ENCODE measurements at regions not wholly inside any gene's neighbourhood (a gene's known extent, or its start where the extent isn't known, plus 50 kb on each side); places are given as distances from the start of the nearest gene placed in this dataset.
A peak's percentile ranks its signal among the peaks of the same experiment; 100 is the strongest.
"Not testable (repeated sequence)": the region's sequence is repeated elsewhere in the genome, so short reads cannot be mapped to it uniquely, and the experiment has no call there.

DNA sequence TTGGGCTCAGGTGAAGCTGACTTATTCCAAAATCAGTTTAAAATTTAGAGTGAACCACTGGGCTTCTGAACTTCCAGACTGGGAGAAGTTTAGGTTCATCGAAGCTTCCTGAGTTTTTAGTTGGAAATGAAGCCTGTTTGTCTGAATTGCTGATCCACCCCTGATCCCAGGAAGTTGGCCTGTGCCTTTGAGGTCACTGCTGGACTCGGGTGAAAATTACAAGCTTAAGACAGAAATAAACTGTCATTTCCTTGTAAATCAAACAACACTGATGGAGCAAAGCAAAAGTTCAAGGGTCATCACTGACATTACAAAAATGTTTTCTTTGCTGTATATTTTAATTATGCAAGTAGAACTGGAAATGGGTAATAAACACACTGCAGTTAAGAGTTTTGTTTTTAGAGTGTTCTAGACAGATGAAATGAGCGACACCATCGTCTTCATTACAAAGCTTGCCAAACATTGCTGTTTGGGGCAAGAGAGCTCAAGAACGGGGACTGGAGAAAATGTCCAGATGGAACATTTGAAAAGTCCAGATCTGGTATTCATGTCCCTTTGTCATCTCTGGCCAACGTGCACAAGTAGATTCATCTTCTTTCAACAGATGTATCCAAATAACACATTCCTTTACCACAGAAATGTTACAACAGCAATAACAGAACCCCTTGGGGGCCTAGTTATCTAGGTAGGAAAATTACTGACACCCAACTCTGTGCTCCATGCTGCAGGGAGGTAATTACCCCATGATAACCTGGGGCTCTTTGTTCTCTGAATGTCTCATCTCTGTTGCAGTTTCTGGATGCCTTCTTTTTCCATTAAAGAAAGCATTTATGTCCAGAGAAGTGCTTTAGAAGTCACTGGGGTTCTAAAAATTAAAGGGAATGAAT is 142.4 kb upstream of the ERCC6L2 start:
- no peak for DNase-seq (ENCODE audit: low read depth)

DNA sequence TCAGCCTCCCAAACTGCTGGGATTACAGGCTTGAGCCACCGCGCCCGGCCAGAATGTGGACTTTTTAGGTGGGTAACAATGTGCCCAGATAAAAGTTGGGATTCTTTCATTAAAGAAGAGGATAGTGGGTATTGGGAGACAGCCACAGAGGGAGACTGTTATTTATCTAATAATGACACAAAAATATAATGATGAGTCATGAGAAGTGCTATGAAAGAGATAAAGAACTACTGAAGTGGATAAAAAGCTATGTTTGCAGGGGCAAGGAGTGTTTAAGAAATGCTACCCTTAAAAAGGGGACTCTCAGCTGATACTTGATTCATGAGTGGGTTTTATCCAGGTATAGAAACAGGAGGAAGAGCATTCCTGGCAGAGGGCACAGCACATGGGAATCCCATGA is 143.6 kb upstream of the ERCC6L2 start:
- DNase-seq (ENCODE audit: low read depth), result no peak

- DNase-seq (ENCODE audit: low read depth), result no peak
Measured at GRCh38 chr9:95729669-95730368, 145.7 kb upstream of the ERCC6L2 start.

GRCh38 chr9:95729046-95729445 is 146.4 kb upstream of the ERCC6L2 start:
- no peak for DNase-seq (ENCODE audit: low read depth)

- no peak for DNase-seq (ENCODE audit: low read depth)
Measured at GRCh38 chr9:95727947-95728520, 147.5 kb upstream of the ERCC6L2 start.

- DNase-seq (ENCODE audit: low read depth), result peak; percentile 67
Measured at GRCh38 chr9:95726756-95727155, 148.7 kb upstream of the ERCC6L2 start.

DNA sequence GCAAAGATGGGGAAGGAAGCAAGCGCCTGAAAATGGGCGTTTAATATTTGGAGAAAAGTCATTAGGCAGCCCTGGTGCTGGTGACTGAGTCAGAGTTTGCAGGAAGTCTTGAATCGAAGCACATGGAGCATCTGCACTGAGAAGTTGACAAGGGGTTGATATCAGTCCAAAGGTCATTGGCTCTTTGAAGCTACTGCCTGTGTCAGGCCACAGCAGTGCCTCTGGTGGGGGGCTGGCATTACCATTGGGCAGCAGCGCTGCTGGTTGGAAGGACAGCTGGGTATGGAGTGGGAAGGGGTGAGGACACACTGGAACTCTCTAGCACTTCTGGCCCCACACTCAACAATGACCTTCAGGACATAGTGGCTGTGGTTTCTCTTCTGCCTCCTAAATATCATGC is 150.4 kb upstream of the ERCC6L2 start:
- DNase-seq (ENCODE audit: low read depth), result no peak

- DNase-seq (ENCODE audit: low read depth), result no peak
Measured at GRCh38 chr9:95724253-95724991, 151.1 kb upstream of the ERCC6L2 start.

GRCh38 chr9:95722141-95722540 is 153.3 kb upstream of the ERCC6L2 start:
- no peak for DNase-seq (ENCODE audit: low read depth)

DNA sequence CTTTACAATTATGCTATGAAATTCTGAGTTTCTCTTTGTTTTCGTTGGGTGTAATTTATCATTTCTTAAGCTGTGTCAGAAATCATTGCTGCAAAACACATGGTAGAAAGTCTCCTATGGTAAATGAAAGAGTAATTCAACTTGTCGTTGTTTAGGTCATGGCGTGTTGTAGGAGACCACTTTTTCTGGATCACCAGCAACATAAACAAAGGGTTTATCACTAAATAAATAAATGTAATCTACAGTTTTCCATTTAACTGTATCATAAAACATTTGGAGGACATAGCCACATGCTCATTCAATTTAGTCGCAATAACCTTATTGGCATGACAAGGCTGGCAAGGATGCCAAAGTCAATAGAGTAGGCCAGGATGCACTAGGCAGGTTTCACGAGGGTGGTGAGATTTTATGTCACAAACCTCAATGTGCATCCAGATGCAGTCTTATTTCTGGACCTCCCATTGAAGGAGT is 154.4 kb upstream of the ERCC6L2 start:
- no peak for DNase-seq (ENCODE audit: low read depth)

GRCh38 chr9:95720496-95720895 is 155.0 kb upstream of the ERCC6L2 start:
- no peak for DNase-seq (ENCODE audit: low read depth)

- no peak for DNase-seq (ENCODE audit: low read depth)
Measured at GRCh38 chr9:95719354-95719753, 156.1 kb upstream of the ERCC6L2 start.

- DNase-seq (ENCODE audit: low read depth), result no peak
Measured at GRCh38 chr9:95718263-95718662, 157.2 kb upstream of the ERCC6L2 start.

DNA sequence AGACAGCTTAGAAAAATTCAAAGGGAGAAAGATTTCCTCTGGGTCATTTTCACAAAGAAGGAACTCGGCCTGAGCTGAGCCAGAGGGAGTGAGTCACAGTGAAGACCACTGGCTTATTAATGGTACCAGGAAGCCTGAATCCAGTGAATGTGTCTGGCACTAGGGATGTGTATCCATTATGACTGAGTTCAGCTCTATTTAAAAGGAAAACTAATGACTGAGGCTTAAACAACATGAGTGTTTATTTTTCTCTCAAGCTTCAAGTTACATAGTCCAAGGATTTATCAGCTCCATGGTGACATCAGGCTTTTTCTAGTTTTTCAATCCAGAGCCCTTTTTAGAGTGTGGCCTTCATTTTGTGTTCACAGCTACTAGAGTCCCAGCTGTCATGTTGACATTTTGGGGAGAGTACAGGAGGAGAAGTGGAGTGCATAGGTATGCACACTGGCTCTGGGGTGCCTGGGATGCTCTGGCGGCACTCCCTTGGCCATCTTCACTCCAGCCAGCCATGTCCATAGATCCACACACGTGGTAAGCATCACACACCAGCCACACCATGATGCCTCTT is 159.5 kb upstream of the ERCC6L2 start:
- DNase-seq (ENCODE audit: low read depth), result no peak

DNA sequence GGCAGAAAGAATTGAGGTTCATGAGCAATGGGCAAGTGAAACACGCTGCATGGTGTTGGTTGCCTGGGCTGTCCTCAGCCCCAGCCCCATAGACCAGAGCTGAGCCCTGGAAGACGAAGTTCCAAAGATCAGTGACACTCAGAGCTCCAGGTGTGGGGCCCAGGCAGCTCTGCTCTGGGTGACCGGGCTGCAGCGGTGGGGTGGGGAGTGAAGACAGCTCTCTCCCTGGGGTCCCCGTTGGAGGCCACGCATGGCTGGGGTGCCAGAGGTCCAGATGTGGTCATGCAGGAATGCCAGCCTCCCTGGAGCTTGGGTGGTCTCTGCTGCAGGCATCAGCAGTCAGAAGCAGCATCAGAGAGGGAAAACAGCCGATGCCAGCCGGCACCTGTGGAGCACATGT is 165.0 kb upstream of the ERCC6L2 start:
- no peak for DNase-seq (ENCODE audit: low read depth)

DNA sequence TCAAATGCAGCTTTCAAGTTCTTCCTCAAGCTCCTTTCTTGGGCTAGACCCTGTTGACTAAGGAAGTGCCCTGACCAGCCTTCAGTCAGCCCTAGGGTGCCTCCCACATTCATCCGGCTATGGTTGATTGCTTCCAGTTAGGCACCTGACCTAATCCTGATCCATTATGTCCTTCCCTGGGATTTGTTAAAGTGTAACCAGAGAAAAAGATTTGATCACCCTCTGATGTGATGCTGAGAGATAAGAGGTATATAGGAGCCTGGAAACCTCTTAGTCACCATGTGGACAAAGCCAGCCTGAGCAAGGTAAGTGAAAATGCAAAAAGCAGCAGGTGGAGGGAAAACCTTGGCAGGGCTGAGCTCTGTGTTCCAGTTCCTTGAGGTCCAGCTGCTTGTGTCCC is 178.8 kb upstream of the ERCC6L2 start:
- DNase-seq (ENCODE audit: low read depth), result no peak

DNA sequence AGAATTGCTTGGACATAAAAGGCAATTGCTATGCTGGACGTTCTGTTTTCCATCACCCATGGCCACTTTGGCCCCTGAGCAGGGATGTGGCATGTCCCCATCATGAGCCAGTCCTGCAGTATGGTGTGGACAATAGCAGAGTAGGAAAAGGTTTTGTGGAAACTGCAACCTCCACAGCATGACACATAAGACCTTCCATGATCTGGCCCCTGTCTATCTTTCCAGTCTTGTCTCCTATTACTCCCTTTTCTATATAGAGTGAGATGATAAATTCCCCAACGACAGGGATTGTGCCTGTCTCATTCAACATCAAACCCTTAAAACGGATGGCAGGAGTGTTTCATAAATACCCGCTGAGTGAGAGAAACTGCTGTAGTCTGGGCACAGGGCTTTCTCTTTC is 174.7 kb upstream of the PTCH1 start:
- DNase-seq (ENCODE audit: low read depth), result no peak

- no peak for DNase-seq (ENCODE audit: low read depth)
Measured at GRCh38 chr9:95689669-95690068, 172.9 kb upstream of the PTCH1 start.

GRCh38 chr9:95684516-95684915 is 167.7 kb upstream of the PTCH1 start:
- no peak for DNase-seq (ENCODE audit: low read depth)

DNA sequence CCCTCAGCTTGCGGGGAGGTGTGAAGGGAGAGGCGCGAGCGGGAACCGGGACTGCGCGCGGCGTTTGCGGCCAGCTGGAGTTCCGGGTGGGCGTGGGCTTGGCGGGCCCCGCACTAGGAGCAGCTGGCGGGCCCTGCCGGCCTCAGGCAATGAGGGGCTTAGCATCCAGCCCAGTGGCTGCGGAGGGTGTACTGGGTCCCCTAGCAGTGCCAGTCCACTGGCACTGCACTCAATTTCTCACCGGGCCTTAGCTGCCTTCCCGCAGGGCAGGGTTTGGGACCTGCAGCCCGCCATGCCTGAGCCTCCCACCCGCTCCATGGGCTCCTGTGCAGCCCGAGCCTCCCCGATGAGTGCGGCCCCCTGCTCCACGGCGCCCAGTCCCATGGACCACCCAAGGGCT is 163.5 kb upstream of the PTCH1 start:
- DNase-seq (ENCODE audit: low read depth), result not testable (repeated sequence)

DNA sequence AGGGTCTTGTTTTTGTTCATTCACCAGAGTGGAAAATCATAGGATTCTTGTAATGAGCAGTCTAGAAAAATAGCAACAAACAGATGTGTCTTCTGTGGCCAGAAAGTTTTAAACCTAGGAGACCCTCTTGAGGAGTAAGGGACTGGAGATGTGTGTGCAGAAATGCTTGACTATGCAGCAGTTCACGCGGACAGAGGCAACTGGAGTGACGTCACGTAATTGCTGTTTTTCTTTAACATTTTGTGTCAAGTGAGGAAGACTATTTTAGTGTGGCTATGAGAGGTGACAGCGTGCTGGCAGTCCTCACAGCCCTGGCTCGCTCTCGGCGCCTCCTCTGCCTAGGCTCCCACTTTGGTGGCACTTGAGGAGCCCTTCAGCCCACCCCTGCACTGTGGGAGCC is 163.1 kb upstream of the PTCH1 start:
- DNase-seq (ENCODE audit: low read depth), result no peak

DNA sequence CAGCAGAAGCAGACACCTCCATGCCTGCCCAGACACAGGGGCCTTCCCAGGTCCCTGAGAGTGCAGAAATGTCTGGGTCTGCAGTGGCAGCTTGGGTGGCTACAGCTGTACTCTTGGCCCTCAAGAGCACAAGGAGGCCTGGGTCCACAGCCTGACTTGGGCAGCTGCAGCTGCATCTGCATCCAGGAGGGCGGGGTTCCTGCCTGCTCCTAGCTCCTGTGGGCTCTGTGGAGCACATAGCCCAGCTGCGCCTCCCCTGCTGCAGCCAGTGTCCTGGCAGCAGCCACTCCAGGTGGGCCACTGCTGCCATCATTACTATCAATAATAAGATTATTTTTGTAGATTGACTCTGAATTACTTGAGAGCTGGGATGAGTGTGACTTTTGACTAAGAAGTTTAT is 162.0 kb upstream of the PTCH1 start:
- no peak for DNase-seq (ENCODE audit: low read depth)

Measured in ELR (cell line).